ENCODE measurements at regions not wholly inside any gene's neighbourhood (a gene's known extent, or its start where the extent isn't known, plus 50 kb on each side); places are given as distances from the start of the nearest gene placed in this dataset.

- TF ChIP-seq CTCF (IDR thresholded peaks at IDR 0.05) = no peak
- no peak for TF ChIP-seq POLR2A (IDR thresholded peaks at IDR 0.05)
- TF ChIP-seq POLR2AphosphoS5 (IDR thresholded peaks at IDR 0.05; ENCODE audit: insufficient read depth in 1 of 2, low read depth in 1 of 2) = no peak
Measured at GRCh38 chr5:65085516-65085850, 316.8 kb downstream of the CWC27 start.
